ENCODE measurements at regions not wholly inside any gene's neighbourhood (a gene's known extent, or its start where the extent isn't known, plus 50 kb on each side); places are given as distances from the start of the nearest gene placed in this dataset.

DNA sequence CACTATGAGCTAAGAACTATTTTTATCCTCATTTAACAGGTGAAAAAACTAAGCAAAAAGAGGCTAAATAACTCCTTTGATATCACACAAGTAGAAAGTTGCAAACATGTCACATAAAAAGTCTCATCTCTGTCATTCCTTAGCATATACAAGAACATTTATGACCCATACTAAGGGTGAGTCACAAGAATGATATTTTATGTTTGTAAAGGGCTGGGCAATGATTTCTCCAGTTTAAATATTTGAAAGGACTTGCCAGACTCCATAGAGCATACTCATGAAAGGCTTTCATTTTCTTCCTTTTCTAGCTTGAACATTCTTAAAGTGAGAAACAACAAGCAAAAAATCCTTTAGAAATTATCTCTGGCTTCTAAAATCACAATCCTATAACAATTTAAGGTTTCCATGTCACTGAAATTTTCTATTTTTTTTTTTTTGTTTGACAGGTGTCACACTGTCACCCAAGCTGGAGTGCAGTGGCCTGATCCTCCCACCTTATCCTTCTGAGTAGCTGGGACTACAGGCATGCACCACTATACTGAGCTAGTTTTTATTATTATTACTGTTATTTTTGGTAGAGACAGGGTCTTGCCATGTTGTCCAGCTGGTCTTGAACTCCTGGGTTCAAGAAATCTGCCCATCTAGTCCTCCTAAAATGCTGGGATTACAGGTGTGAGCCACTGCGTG is 338.0 kb upstream of the KHDRBS2 start:
- TF ChIP-seq, protein P1, sequence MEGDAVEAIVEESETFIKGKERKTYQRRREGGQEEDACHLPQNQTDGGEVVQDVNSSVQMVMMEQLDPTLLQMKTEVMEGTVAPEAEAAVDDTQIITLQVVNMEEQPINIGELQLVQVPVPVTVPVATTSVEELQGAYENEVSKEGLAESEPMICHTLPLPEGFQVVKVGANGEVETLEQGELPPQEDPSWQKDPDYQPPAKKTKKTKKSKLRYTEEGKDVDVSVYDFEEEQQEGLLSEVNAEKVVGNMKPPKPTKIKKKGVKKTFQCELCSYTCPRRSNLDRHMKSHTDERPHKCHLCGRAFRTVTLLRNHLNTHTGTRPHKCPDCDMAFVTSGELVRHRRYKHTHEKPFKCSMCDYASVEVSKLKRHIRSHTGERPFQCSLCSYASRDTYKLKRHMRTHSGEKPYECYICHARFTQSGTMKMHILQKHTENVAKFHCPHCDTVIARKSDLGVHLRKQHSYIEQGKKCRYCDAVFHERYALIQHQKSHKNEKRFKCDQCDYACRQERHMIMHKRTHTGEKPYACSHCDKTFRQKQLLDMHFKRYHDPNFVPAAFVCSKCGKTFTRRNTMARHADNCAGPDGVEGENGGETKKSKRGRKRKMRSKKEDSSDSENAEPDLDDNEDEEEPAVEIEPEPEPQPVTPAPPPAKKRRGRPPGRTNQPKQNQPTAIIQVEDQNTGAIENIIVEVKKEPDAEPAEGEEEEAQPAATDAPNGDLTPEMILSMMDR (IDR thresholded peaks at IDR 0.05) = no peak
- no peak for TF ChIP-seq POLR2AphosphoS5 (IDR thresholded peaks at IDR 0.05)
- TF ChIP-seq POLR2A (IDR thresholded peaks at IDR 0.05) = no peak
